ENCODE measurements at regions not wholly inside any gene's neighbourhood (a gene's known extent, or its start where the extent isn't known, plus 50 kb on each side); places are given as distances from the start of the nearest gene placed in this dataset.

DNA sequence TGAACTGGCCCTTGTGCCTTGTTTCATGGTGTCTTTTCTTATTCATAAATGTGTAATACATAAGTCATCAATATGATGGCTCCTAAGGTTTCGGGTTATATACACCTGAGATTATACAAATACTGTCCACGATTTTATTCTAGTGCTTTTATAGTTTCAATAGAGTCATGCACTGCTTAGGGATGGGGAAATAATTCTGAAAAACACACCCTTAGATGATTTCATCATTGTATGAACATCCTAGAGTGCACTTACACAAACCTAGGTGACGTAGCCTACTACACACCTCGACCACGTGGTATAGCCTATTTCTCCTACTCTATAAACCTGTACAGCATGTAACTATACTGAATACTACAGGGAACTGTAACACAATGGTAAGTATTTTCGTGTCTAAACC, 988.8 kb upstream of the NR2F2 start:
- Histone ChIP-seq H3K79me2 (ENCODE audit: control insufficient read depth, insufficient read depth, low read length) (no peaks in the 10 kb centered on the region), H3K27ac (ENCODE audit: insufficient read depth, low read length) (no peak overlapping the region), H3K36me3 (ENCODE audit: control insufficient read depth, insufficient read depth, low read length) (no peaks in the 10 kb centered on the region), H4K20me1 (ENCODE audit: control insufficient read depth, extremely low read depth, insufficient read depth, low read length) (no peaks in the 10 kb centered on the region), H3K4me2 (ENCODE audit: extremely low read depth, insufficient read depth, low read length) (no peak overlapping the region), H2AFZ (ENCODE audit: low read length) (no peak overlapping the region), H3K9ac (ENCODE audit: insufficient read depth, low read length) (no peak overlapping the region), H3K27me3 (ENCODE audit: control insufficient read depth, insufficient read depth, low read length) (no peaks in the 10 kb centered on the region), H3K9me3 (ENCODE audit: control insufficient read depth, insufficient read depth, low read depth, low read length) (no peaks in the 10 kb centered on the region), H3K4me1 (ENCODE audit: control insufficient read depth, extremely low read depth, insufficient read depth, low read length) (no peaks in the 10 kb centered on the region), H3K4me3 (replicated peaks in 1 of 4; ENCODE audit: control extremely low read depth in 1 of 4, insufficient read depth in 1 of 4, low read depth in 3 of 4, low read length in 4 of 4) (no peak overlapping the region)
- DNase-seq (ENCODE audit: low read depth in 2 of 2): no peak
- TF ChIP-seq CTCF (conservative IDR thresholded peaks at IDR 0.05 in 1 of 2, IDR thresholded peaks at IDR 0.05 in 1 of 2; ENCODE audit: low read depth in 1 of 2, low read length in 2 of 2): no peak

GRCh38 chr15:95345867-95346266, 984.6 kb upstream of the NR2F2 start:
- no peaks in the 10 kb centered on the region for H3K36me3 ChIP-seq (ENCODE audit: control insufficient read depth, insufficient read depth, low read length)

DNA sequence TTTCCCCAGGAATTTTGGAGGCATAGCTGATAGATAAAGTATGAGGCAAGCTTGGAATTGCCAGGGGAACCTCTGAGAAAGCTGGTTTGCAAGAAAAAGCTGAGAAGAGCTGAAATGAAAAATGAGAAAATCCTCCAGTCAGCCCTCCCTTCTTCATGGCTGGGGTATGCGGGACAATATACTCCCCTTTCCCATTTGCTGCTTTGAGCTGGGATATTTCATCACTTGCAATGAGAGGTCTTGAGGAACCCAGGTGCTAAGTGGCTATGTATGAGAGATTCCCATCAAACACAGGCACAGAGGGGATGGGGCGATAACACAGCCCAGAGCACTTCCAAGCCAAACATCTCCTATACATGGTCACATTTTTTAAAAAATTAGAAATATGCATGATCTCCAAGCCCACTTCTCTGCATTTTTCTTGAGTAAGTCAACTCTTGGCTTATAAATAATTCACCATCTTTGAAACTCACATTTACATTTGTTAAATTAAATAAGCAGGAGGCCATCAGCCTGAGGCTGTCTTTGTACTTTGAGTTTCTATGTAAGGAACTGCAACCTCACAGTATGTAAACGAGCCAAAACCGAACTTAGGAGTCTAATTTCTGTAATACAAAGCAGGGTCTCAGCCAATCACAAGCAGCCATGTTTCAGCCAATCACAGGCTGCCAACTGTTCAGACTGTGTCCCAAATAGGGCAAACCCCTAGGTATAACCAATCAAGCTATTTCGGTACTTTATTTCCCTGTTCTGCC, 983.6 kb upstream of the NR2F2 start:
- no peak overlapping the region for H3K27ac ChIP-seq (ENCODE audit: insufficient read depth, low read length)
- H3K4me3 ChIP-seq (replicated peaks in 1 of 4; ENCODE audit: control extremely low read depth in 1 of 4, insufficient read depth in 1 of 4, low read depth in 3 of 4, low read length in 4 of 4): no peak overlapping the region
- no peak for TF ChIP-seq CTCF (conservative IDR thresholded peaks at IDR 0.05 in 1 of 2, IDR thresholded peaks at IDR 0.05 in 1 of 2; ENCODE audit: low read depth in 1 of 2, low read length in 2 of 2)
- no peak for TF ChIP-seq EZH2 (IDR thresholded peaks at IDR 0.05; ENCODE audit: low read length, missing control alignments)
- DNase-seq (ENCODE audit: low read depth in 2 of 2): peak in 1 of 2 donors; percentile 55
- H2AFZ ChIP-seq (ENCODE audit: low read length): no peak overlapping the region
- H3K9me3 ChIP-seq (ENCODE audit: control insufficient read depth, insufficient read depth, low read depth, low read length): no peaks in the 10 kb centered on the region
- no peaks in the 10 kb centered on the region for H3K4me1 ChIP-seq (ENCODE audit: control insufficient read depth, extremely low read depth, insufficient read depth, low read length)
- no peaks in the 10 kb centered on the region for H3K79me2 ChIP-seq (ENCODE audit: control insufficient read depth, insufficient read depth, low read length)
- no peaks in the 10 kb centered on the region for H3K27me3 ChIP-seq (ENCODE audit: control insufficient read depth, insufficient read depth, low read length)
- no peak overlapping the region for H3K9ac ChIP-seq (ENCODE audit: insufficient read depth, low read length)
- H3K36me3 ChIP-seq (ENCODE audit: control insufficient read depth, insufficient read depth, low read length): no peaks in the 10 kb centered on the region
- H4K20me1 ChIP-seq (ENCODE audit: control insufficient read depth, extremely low read depth, insufficient read depth, low read length): no peaks in the 10 kb centered on the region
- H3K4me2 ChIP-seq (ENCODE audit: extremely low read depth, insufficient read depth, low read length): no peak overlapping the region

More at GRCh38 chr15:95345867-95346266, 984.6 kb upstream of the NR2F2 start:
- Histone ChIP-seq H3K9me3 (ENCODE audit: control insufficient read depth, insufficient read depth, low read depth, low read length) (no peaks in the 10 kb centered on the region), H4K20me1 (ENCODE audit: control insufficient read depth, extremely low read depth, insufficient read depth, low read length) (no peaks in the 10 kb centered on the region), H3K4me1 (ENCODE audit: control insufficient read depth, extremely low read depth, insufficient read depth, low read length) (no peaks in the 10 kb centered on the region), H3K27ac (ENCODE audit: insufficient read depth, low read length) (no peak overlapping the region), H3K9ac (ENCODE audit: insufficient read depth, low read length) (no peak overlapping the region), H3K4me2 (ENCODE audit: extremely low read depth, insufficient read depth, low read length) (no peak overlapping the region), H3K27me3 (ENCODE audit: control insufficient read depth, insufficient read depth, low read length) (no peaks in the 10 kb centered on the region), H2AFZ (ENCODE audit: low read length) (no peak overlapping the region), H3K4me3 (replicated peaks in 1 of 4; ENCODE audit: control extremely low read depth in 1 of 4, insufficient read depth in 1 of 4, low read depth in 3 of 4, low read length in 4 of 4) (no peak overlapping the region), H3K79me2 (ENCODE audit: control insufficient read depth, insufficient read depth, low read length) (no peaks in the 10 kb centered on the region)
- TF ChIP-seq CTCF (conservative IDR thresholded peaks at IDR 0.05 in 1 of 2, IDR thresholded peaks at IDR 0.05 in 1 of 2; ENCODE audit: low read depth in 1 of 2, low read length in 2 of 2) (no peak), EZH2 (IDR thresholded peaks at IDR 0.05; ENCODE audit: low read length, missing control alignments) (no peak)
- no peak for DNase-seq (ENCODE audit: low read depth in 2 of 2)

All from fibroblast of lung (primary cell).